Mesothelial cell of epicardium (in vitro differentiated cells): ENCODE measurements at regions not wholly inside any gene's neighbourhood (a gene's known extent, or its start where the extent isn't known, plus 50 kb on each side); places are given as distances from the start of the nearest gene placed in this dataset.

ENCODE experiments used
- DNase-seq, 2 experiments: peaks; one replicate each; pipeline ENCODE4 v3.0.0; 2021; ENCODE audit warnings: low spot score in 2 of 2; ENCODE audit not compliant: unreplicated experiment in 2 of 2
- H3K27ac Mint-ChIP-seq: 2 replicates; pipeline ENCODE4 v1.8.0; 2021; ENCODE audit warnings: mixed read lengths
- H3K27me3 Mint-ChIP-seq: 2 replicates; pipeline ENCODE4 v1.8.0; 2021; ENCODE audit warnings: low read depth, mixed read lengths
- H3K36me3 Mint-ChIP-seq: 2 replicates; pipeline ENCODE4 v1.8.0; 2021; ENCODE audit warnings: mixed read lengths
- H3K4me1 Mint-ChIP-seq: 2 replicates; pipeline ENCODE4 v1.8.0; 2021; ENCODE audit warnings: mixed read lengths
- H3K4me3 Mint-ChIP-seq: 2 replicates; pipeline ENCODE4 v1.8.0; 2021; ENCODE audit warnings: mild to moderate bottlenecking, moderate library complexity, mixed read lengths
- H3K9me3 Mint-ChIP-seq: 2 replicates; pipeline ENCODE4 v1.8.0; 2021; ENCODE audit warnings: mixed read lengths
- TF ChIP-seq, protein P1 (sequence below): fragments of 200-600 bp; sonication (generic); IDR thresholded peaks from one replicate; pipeline ENCODE4 v1.5.0; 2021; ENCODE audit warnings: antibody characterized with exemption; ENCODE audit not compliant: unreplicated experiment

GRCh38 chr1:4954392-4954791 is 300.0 kb downstream of the AJAP1 start:
- Mint-ChIP-seq H3K4me3 (no peak overlapping the region), H3K27ac (no peak overlapping the region), H3K27me3 (peaks cover 5% of the 10 kb centered on the region), H3K36me3 (no peaks in the 10 kb centered on the region), H3K4me1 (no peaks in the 10 kb centered on the region), H3K9me3 (peaks cover 29% of the 10 kb centered on the region)
- DNase-seq: no peak
- TF ChIP-seq, protein P1, sequence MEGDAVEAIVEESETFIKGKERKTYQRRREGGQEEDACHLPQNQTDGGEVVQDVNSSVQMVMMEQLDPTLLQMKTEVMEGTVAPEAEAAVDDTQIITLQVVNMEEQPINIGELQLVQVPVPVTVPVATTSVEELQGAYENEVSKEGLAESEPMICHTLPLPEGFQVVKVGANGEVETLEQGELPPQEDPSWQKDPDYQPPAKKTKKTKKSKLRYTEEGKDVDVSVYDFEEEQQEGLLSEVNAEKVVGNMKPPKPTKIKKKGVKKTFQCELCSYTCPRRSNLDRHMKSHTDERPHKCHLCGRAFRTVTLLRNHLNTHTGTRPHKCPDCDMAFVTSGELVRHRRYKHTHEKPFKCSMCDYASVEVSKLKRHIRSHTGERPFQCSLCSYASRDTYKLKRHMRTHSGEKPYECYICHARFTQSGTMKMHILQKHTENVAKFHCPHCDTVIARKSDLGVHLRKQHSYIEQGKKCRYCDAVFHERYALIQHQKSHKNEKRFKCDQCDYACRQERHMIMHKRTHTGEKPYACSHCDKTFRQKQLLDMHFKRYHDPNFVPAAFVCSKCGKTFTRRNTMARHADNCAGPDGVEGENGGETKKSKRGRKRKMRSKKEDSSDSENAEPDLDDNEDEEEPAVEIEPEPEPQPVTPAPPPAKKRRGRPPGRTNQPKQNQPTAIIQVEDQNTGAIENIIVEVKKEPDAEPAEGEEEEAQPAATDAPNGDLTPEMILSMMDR: no peak

GRCh38 chr1:4951601-4952000 is 297.2 kb downstream of the AJAP1 start:
- Mint-ChIP-seq H3K4me3 (no peak overlapping the region), H3K27me3 (peaks cover 11% of the 10 kb centered on the region), H3K36me3 (no peaks in the 10 kb centered on the region), H3K4me1 (no peaks in the 10 kb centered on the region), H3K9me3 (peaks cover 29% of the 10 kb centered on the region), H3K27ac (no peak overlapping the region)
- TF ChIP-seq, protein P1: no peak
- no peak for DNase-seq

- Mint-ChIP-seq H3K9me3 (peaks cover 4% of the 10 kb centered on the region), H3K27ac (no peak overlapping the region), H3K27me3 (peaks cover 13% of the 10 kb centered on the region), H3K4me1 (no peaks in the 10 kb centered on the region), H3K4me3 (no peak overlapping the region), H3K36me3 (no peaks in the 10 kb centered on the region)
- TF ChIP-seq, protein P1: no peak
- no peak for DNase-seq
Observed at GRCh38 chr1:4946343-4946742, 291.9 kb downstream of the AJAP1 start.

GRCh38 chr1:4944911-4945310 is 290.5 kb downstream of the AJAP1 start:
- TF ChIP-seq, protein P1: no peak
- peaks cover 10% of the 10 kb centered on the region for H3K9me3 Mint-ChIP-seq
- DNase-seq: no peak
- no peak overlapping the region for H3K27ac Mint-ChIP-seq
- no peaks in the 10 kb centered on the region for H3K36me3 Mint-ChIP-seq
- H3K27me3 Mint-ChIP-seq: peaks cover 12% of the 10 kb centered on the region
- no peaks in the 10 kb centered on the region for H3K4me1 Mint-ChIP-seq
- H3K4me3 Mint-ChIP-seq: no peak overlapping the region

DNA sequence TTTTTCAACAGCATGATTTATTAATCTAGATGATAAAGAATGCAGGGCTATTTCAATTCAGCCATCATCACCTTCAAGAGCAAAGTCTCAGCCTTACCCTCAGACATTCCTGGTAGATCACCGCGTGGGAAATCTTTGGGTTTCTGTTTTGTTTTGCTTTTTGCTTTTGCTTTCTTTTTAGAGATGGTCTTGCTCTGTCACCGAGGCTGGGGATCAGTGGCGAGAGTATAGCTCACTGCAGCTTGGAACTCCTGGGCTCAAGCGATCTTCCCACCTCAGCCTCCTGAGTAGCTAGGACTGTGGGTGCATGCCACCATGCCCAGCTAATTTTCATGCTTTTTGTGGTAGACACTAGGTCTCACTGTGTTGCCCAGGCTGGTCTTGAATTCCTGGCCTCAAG is 289.7 kb downstream of the AJAP1 start:
- no peak for DNase-seq
- no peak overlapping the region for H3K4me3 Mint-ChIP-seq
- H3K9me3 Mint-ChIP-seq: peaks cover 18% of the 10 kb centered on the region
- no peaks in the 10 kb centered on the region for H3K4me1 Mint-ChIP-seq
- no peak overlapping the region for H3K27ac Mint-ChIP-seq
- TF ChIP-seq, protein P1: no peak
- peaks cover 8% of the 10 kb centered on the region for H3K27me3 Mint-ChIP-seq
- H3K36me3 Mint-ChIP-seq: no peaks in the 10 kb centered on the region

DNA sequence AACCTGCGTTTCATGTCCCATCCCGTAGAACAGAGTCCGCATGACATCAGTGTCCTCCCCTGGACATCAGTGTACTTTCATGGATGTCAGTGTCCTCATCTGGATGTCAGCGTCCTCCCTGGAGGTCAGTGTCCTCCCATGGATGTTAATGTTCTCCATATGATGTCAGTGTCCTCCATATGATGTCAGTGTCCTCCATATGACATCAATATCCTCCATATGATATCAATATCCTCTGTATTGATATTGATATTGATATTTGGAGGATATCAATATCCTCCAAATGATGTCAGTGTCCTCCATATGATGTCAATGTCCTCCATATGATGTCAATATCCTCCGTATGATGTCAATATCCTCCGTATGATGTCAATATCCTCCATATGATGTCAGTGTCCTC is 284.9 kb downstream of the AJAP1 start:
- Mint-ChIP-seq H3K27me3 (peaks cover 4% of the 10 kb centered on the region), H3K36me3 (no peaks in the 10 kb centered on the region), H3K27ac (no peak overlapping the region), H3K4me3 (no peak overlapping the region), H3K9me3 (peaks cover 18% of the 10 kb centered on the region), H3K4me1 (no peaks in the 10 kb centered on the region)
- DNase-seq: no peak
- TF ChIP-seq, protein P1: no peak
